ENCODE measurements at regions not wholly inside any gene's neighbourhood (a gene's known extent, or its start where the extent isn't known, plus 50 kb on each side); places are given as distances from the start of the nearest gene placed in this dataset.

DNA sequence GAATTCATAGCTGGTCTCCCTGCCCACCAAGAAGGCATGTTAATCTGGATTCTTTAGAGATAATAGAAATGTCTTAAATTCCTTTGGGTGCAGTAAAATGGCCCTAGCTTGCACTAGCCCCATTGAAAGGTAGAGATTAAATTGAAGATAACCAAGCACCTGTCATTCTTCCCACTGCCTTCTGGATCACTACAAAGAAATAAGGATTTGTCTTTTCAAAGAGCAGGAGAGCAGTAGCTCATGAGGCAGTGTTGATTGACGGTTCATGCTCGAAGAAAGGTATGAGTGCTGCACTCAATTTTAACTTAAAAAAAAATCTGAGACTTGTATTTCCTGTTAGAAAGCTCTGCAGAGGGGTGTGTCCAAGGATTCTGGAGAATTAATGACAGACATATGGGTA is 74.9 kb upstream of the F3 start:
- DNase-seq, result no peak

DNA sequence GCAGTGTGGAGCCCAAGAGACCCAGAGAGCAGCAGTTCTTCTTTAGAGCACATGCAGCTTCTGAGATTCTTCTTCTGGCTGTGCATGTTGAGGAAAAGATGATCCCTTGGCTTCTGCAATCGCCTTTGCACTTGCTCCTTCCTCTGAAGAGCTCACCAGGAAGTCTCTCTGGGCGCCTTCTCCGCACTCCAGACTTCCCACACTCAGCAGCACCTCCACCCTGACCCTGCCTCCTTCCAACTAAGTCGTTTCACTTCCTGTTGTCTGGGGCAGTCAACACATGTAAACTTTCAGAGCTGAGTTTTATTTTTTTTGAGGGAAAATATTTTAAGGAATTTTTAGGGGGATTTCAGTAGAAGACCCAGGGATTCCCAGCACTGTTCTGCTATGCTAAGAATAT is 73.4 kb upstream of the F3 start:
- no peak for DNase-seq

DNA sequence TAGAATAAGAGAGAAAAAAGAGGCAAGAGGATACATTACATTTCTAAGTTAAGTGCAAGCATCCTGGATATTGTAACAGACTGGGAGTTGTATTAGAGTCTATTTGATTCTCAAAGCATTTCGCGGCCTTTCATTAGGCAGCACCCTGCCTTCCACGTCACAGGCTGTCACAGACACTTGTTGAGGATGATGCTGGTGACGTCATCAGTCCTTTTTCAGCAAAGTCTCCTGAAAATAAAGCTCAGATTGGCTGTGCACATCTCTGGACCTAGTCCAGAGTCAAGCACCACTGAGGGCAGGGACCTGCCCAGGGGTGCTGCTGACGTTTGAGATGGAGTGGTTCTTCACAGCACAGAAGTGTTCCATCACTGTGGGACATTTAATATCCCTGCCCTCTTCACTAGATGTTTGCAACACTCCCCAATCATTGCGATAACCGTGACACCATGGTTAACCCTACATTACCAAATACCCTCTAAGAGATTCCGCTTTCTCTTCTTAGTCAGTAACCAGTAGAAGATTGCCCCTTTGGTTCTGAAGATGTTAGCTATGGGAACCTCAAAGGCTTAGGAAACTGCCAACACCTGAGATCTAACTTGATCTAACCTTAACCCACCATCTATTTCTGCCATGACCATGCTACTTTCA is 72.7 kb upstream of the F3 start:
- DNase-seq, result no peak

DNA sequence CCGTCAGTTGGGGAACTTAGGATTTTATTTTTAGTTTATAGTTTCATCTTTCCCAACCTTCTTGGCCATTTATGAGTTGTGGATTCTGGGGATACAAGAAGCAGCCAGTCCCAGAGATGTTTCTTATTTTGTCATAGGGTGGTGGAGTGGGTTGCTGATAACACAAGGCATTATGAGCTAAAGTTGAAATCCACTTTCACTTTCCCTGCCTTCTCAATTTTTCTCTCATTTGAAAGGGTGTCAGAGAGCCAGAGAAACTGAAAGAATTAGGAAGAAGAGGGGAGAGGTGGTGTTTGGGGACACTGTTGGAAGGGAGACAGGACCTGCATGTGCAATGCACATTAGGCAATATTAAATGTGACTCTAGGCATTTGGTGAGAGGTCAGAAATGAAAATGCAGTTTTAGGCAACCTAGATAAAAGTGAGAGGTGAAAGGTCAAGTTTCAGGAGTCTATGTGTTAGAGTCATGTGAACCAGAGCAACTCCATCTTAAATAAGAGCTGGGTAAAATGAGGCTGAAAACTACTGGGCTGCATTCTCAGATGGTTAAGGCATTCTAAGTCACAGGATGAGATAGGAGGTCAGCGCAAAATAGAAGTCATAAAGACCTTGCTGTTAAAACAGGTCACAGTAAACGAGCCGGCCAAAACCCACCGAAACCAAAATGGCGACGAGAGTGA is 71.1 kb upstream of the F3 start:
- DNase-seq, result no peak

DNA sequence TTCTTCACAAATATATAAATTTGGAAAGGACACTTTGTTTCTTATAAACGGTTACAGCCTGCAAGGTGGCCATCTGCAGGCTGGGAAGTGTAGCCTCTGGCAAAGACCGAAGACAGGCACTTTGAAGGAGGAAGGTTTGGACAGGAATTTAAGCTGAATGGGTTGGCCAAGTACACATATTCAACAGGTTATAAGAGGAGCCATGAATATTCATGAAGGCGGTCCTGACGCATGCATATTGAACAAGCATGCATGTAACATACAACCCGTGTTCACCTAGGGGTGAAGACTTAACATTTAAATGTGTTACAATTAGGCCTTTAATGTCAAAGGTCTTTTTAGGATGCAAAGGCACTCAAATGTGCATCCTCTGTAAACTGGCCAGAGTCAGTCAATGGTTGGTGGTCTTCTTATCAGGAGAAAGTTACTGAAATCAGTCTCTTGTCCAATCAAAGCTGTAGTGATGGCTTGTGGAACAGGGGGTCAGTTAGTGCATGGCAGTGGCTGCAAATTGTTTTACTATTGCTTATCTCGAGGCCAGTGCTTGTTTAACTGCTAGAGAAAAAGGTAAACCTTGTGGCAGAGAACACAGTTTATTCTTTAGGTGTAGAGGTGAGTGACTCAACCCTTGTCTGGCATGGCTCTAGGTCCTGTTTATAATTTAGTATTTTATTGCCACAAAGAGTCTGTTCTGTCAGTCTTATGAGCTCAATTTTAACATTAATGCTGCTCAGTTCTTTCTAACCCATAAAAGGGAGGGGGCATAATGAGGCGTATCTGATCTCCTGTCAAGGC is 70.3 kb upstream of the F3 start:
- no peak for DNase-seq

DNA sequence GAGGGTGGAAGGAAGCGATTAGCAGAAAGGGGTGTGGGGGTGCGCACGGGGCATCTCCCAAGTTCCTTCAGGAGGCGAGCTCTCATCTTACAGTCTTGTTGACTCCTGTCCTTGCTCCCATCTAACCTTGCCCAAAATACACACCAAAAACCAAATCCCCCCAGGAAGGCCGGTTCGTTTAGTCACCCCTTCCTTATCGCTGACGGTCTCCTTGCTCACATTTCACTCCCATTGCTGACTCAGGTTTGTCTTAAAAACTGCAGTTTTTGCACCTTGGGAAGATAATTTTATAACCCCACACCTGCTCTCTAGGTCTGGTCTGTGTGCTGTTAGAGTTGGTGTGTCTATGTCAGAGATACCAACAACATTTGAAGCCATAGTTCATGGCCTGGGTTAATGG is 68.1 kb upstream of the F3 start:
- no peak for DNase-seq

DNA sequence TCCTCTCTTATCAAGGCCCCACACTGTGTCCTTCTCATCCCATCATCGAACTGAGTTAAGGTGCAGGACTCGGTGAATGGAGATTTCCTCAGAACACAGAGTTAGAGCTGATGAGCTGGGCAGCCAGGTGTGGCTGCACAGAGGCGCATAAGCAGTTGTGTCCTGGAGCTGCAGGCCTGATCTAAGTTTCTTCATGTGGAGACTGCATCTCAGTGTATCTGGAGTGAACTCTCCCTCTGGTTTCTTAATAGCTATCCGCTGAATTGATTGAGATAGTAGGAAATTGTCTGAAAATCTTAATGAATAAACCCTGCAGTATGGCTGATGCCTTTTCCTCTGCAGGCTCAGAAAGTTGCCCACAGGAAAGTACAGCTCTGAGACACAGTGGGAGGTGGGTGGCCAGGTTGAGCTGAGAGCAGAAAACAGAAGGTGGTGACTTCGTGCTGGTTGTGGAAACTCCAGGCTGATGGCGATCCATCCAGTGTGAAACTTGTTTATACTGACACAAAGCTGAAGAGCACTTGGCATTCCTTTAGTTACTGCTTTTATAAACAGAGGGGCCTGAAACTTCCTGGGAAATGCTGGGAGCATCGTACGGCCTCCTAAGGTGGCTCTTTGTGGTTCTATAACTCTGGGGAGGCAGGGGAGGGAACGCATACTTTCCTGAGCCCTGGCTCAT is 67.4 kb upstream of the F3 start:
- DNase-seq, result no peak

DNA sequence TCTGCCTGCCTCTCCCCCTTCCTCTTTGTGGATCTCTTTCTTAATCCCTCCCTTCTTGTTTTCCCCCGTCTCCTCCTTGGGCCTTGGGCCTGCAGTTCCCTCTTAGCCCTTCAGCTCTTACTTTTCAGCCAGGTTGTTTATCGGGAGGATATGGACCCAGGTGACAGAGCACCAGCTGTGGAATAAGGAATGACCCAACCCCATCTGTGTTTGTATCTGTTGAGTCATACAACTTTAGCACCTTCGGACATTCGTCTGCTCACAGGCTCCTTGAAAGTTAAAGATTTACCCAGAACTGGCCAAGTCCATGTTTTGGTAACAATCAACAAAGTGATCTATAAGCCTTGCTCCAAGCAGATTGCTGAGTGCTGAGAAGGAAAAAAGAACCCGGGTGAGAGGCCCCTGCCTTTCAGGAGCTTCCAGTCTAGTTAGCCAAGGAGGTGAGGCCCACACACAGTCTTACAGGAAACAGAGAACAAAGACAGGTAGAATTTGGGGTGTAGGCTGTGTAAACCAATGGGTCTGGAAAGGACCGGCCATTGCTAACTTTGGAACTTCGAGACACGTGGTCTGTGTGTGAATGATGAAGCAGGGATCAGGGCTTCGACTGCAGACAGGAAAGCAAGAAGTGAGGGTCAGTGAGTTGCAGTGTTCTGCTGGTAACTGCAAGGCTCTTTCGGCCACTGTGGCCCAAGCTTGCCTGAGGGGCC is 66.7 kb upstream of the F3 start:
- DNase-seq, result no peak

DNA sequence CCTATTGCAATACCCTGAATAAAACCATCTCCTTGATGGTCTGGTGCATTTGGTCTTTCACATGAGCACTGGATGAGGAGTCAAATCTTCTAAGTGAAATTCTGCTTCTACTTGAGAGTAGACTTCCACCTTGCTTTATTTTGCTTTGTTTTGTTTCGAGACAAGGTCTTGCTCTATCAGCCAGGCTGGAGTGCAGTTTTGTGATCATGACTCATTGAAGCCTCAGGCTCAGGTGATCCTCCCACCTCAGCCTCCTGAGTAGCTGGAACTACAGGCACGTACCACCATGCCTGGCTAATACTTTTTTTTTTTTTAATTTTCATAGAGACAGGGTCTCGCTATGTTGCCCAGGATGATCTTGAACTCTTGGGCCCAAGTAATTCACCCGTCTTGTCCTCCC is 65.8 kb upstream of the F3 start:
- no peak for DNase-seq

DNA sequence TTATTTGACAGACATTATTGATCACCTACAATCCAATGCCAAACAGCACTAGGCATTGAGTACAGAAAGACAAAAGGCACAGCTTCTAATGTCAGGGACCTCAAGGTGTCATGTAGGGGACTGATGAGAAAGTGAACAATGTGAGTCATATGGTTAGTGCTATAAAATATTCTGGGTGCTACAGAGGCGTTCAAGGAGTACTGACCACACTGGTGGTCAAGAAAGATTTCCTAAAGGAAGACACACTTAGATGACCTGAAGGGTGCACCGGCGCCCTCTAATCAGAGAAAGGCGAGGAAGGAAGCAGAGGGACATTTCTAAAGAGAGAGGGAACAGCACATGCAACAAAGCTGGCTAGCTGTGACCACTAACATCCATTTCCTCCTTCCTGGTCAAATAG is 64.9 kb upstream of the F3 start:
- DNase-seq, result no peak

DNA sequence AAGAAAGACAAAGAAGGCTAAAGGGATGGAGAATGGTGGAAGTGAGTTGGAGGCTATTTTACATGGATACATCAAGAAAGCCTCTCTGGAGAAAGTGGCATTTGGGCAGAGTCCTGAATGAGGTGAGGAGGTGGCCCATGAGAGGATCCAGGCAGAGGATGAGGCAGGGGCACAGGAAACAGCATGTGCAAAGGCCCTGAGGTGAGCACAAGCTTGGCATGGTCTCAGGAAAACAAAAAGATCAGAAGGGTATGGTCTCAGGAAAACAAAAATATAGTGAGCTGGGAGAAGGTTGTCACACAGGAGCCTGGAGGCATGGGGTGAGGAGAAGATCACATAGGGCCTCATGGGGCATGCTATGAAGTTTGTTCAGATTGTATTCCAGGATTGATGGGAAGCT is 62.1 kb upstream of the F3 start:
- no peak for DNase-seq

DNA sequence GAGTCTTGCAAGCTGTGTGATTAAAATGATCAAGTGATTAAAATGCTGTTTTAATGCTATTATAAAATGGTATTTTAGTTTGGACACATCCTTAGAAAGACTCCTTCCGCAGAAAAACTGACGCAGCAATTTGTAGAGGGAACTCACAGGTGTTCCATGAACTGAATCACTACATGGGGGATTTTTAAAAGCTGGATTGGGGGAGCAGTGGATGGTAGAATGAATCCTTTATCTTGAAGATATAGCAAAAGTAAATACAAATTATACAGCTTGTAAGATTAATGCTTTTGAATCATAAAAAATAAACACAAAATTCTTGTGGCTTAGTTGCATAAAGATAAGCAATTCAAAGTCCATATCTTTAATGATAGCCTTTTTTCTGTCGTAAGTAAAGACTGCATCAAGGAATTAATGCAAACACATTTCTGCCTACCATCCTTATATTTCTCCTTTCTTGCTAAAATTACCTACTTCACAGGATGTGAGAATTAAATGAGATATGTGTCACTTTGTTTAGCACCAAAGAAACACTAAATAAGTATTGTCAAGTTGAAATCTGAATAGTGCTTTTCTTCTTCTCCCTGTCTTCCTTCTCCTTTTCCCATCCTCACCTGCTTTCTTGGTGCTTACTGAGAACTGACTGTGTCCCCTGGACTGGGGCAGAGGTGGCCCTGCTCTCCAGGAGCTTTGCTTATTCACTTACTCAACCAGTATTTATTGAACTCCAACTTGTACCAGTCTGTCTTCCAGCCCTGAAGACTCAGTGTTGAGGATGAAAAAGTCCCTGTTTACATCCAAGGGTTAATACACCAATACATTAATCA is 61.5 kb upstream of the F3 start:
- DNase-seq, result no peak

DNA sequence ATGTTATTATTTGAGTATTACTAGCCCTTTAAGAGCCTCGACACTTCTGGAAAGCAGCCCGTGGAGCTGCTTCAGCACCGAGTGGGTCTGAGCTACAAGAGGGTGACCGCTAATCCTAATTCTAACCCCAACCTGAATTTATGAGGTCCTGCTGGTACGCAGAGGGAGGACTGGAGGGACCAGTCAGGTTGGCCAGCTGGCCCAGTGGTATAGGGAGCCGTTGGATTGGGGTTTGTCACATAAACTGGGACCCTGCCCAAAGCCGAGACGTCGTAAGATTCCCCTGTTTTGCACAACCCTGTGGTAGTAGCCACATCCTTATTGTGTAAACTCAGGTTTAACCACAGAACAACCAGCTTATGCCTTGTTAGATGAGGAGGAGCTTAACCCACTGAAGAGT is 60.8 kb upstream of the F3 start:
- DNase-seq, result no peak

DNA sequence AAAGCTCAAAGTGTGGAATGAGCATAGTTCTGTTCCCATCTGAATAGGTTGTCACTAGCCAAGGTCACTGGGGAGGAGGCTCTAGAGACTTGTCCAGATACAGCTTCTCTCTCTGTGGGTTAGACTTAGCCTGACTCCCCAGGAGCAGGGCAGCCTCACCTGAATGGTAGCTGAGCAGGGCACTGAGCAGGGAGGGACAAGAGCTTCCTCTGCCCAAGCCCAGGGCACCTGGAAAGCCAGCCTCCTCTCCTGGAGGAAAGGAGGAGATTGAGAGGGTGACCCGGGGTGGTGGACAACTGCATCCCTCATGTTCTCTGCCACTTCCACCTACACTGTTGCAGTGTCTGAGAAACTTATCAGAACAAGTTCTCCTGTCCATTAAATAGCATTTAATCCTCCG is 59.0 kb upstream of the F3 start:
- no peak for DNase-seq

DNA sequence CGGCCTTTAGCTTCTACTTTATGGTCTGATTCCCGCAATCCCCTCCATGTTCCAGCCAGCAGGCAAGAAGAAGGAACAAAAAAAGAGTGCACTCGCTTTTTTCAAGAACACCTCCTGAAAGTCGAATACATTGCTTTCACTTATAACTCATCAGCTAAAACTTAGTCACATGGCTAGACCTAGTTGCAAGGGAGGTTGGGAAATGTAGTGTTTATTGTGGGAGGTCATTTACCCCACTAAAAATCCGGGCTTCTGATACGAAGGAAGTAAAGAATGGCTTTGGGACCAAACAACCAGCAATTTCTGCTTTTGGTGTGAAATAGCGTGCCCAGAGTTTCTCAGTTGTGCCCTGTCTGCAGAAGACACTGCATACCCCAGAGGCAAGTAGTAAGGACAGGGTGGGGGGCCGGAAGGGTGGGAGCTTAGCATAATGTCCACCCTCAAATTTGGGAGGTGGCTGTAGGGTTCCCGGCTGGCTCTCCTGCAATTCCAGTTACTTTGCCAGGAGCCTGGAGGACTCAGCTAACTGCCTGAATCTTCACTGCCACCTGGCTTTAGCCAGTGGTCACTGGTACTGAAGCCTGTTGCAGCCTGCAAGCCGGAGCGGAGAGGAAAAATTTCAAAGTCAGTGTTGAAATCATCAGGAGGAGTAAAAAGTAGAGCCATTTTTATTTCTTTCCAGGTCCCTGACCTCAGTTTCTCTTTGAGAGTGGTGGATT is 57.7 kb upstream of the F3 start:
- no peak for DNase-seq

DNA sequence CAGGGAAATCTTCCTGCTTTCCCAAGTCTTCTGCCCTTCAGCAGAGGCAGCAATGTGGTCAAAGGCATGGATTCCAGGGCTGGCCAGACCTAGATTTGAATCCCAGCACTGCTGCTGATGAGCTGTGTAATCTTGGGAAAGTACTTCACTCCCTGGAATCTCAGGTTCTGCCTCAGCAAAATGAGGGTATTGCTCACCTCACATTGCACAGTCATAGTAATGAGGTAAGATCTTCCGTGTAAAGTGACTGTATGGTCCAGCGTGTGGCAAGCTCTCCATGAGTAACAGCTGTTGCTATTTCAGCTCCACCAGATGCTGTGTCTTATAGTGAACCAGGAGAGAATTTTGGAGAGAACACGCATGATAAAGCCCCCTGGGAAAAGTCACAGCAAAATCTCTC is 56.1 kb upstream of the F3 start:
- DNase-seq, result peak; percentile 51

DNA sequence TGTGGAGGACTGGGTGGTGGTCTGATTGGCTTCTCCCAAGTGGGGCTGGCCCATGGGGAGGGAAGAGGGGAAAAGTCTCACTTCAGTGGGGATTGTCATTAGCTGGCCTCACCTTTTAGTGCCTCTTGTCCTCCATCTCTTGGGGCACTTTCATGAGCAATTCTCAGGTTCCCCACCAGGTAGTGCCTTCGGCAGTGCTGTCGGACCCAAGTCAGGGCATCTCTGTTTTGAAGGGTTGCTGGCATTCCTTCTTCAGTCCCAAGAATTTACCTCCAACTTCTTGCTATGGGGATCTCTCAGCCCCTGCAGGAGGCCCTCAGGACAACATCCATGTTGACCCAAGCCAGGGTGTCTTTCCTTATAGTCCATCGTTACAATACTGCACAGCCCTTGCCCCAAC is 54.7 kb upstream of the F3 start:
- DNase-seq, result no peak

DNA sequence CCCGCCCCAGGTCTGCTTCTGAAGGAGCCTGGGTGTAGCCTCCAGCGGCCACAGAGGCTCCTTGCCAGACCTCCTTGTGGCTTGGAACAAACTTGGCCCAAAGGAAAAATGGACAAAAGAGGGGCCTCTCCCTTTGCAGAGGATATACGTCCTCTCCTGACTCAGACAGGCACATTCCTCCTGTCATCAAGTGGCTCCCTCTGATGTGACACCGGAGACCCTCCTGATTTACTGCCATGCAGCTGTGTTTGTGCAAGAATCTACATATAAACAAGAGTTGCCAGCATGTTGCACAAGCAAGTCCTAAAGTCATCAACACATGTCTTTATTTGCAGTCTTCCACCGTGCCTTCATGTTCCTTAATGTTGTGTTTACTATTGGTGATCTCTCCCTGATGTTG is 54.1 kb upstream of the F3 start:
- DNase-seq, result peak; percentile 31

DNA sequence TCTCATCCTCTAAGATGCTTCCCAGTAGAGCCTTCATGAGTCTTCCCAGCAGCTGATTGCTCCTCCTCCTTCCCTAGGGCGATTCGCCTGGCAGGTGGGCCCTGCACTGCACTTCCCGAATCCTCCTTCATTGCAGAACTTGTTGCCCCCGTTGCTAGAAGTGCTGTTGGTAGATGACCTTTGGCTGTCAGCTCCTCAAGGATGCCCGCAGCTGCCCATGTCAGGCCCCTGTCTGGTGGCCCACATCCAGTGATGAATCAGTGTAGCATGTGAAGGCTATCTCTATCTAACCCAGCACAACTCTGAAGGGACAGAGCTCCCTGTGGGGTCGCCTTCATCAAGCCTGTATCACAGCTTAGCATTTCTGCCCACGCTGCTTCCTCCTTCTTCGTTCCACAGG is 52.1 kb upstream of the F3 start:
- DNase-seq, result no peak

DNA sequence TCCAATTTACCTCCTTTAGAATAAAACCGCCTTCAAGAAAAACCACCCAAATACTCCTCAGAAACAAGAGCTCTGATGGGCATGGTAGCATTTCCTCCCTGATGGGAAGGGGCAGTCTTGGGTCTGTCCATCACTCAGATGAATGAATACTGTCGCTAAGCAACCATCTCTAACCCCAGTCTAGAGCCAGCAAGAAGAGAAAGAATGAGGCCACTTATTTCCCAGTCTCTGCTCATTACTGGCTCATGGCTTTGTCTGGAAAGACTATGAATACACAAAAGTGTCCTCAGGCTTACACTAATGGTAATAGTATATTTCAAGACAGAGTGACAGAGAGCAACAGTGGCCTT is 51.0 kb upstream of the F3 start:
- DNase-seq, result no peak

DNA sequence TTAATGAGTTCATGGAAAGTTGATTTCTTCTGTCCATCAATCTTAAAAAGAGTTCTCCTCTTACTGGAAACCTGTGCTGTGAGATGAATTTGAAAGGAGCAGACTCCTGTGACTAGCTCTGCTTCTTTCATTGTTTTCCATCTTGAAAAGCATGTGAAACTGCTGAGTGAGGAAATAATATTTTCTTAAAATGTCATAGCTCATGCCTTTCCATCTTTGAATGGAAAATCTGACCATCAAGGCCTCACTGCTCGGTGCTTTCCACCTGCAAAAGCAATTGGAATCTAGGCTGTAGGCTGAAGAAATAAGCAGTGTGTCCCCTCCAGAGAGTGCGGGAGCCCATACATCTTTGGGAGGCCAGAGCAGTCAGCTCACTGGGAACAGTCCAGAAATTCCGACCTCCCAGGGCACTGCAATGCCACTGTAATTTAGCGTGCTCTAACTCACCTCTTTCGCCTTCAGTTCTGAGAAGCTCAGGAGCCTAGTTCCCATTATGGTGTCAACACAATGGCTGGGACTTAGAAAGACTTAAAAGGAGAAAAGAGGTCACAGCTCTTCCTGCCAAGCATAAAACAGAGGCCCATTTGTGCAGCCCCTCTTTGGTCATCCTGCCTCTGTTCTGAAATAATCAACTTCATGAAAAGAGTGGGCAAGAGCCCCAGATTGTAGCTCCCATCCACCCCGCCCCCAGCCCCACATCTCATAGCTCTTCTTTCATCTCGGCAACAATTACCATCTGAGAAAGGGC is 50.4 kb upstream of the F3 start:
- no peak for DNase-seq
